Caco-2 (cell line): ENCODE measurements at regions not wholly inside any gene's neighbourhood (a gene's known extent, or its start where the extent isn't known, plus 50 kb on each side); places are given as distances from the start of the nearest gene placed in this dataset.
"Not testable (repeated sequence)": the region's sequence is repeated elsewhere in the genome, so short reads cannot be mapped to it uniquely, and the experiment has no call there.

Experiments used
- BruUV-seq: library from RNA; stranded (reverse); fragments of 400-500 nt; replicated peaks from 2 replicates; lab custom pipeline; 2021; lab: Mats Ljungman, UMichigan
- CTCF ChIA-PET: fragments of 300-600 bp; sonication (Branson Sonifier 250); formaldehyde crosslinking; loops from one replicate; lab custom pipeline; 2022; ENCODE audit warnings: antibody characterized with exemption; lab: Charles Lee
- POLR2A ChIA-PET: fragments of 300-600 bp; sonication (Branson Sonifier 250); formaldehyde crosslinking; loops from one replicate; lab custom pipeline; 2022; ENCODE audit warnings: antibody characterized with exemption; lab: Charles Lee
- DNase-seq, 2 experiments: peaks; one replicate each; pipeline versions ENCODE4 v3.0.0 to v3.0.0-alpha.2; 2020 to 2022
- H3K27me3 ChIP-seq: replicated peaks from 2 replicates; pipeline ENCODE4 v1.6.0; 2011; ENCODE audit warnings: low read length; ENCODE audit not compliant: control insufficient read depth, insufficient read depth
- H3K36me3 ChIP-seq: 2 replicates; pipeline ENCODE4 v1.5.1; 2011; ENCODE audit warnings: low read length; ENCODE audit not compliant: control insufficient read depth, insufficient read depth
- H3K4me1 ChIP-seq: fragments of 250-450 bp; sonication (Bioruptor Pico); 2 replicates; pipeline ENCODE4 v1.5.1; 2020; ENCODE audit warnings: mild to moderate bottlenecking
- H3K4me3 ChIP-seq: 2 replicates; pipeline ENCODE4 v1.5.1; 2011; ENCODE audit warnings: low read depth, mild to moderate bottlenecking, control low read depth, low read length
- H3K9me3 ChIP-seq: fragments of 250-450 bp; sonication (Bioruptor Pico); 2 replicates; pipeline ENCODE4 v1.5.1; 2020; ENCODE audit warnings: mild to moderate bottlenecking, moderate library complexity
- H3K27ac Mint-ChIP-seq: one replicate; pipeline ENCODE4 v1.8.0; 2022; ENCODE audit warnings: mixed read lengths; ENCODE audit not compliant: unreplicated experiment
- H3K27me3 Mint-ChIP-seq: one replicate; pipeline ENCODE4 v1.8.0; 2022; ENCODE audit warnings: mixed read lengths; ENCODE audit not compliant: insufficient read depth, unreplicated experiment
- H3K36me3 Mint-ChIP-seq: one replicate; pipeline ENCODE4 v1.8.0; 2022; ENCODE audit warnings: mild to moderate bottlenecking, mixed read lengths; ENCODE audit not compliant: insufficient read depth, unreplicated experiment
- H3K4me1 Mint-ChIP-seq: one replicate; pipeline ENCODE4 v1.8.0; 2022; ENCODE audit warnings: low read depth, mixed read lengths; ENCODE audit not compliant: unreplicated experiment
- H3K4me3 Mint-ChIP-seq: one replicate; pipeline ENCODE4 v1.8.0; 2022; ENCODE audit warnings: mild to moderate bottlenecking, moderate library complexity, mixed read lengths; ENCODE audit not compliant: unreplicated experiment
- H3K9me3 Mint-ChIP-seq: one replicate; pipeline ENCODE4 v1.8.0; 2022; ENCODE audit warnings: mixed read lengths; ENCODE audit not compliant: unreplicated experiment
- intact Hi-C: fragments of 100-400 bp; cut with micrococcal nuclease; formaldehyde crosslinking; loops from one replicate; pipeline ENCODE4 v1.10.0; 2022; ENCODE audit not compliant: unreplicated experiment
- TF ChIP-seq, protein P1 (sequence below), 2 experiments: fragments of 200-600 bp in 1 of 2; IDR thresholded peaks; 1 replicate in 1 of 2; 2 replicates in 1 of 2; pipeline versions ENCODE4 v1.5.1 to v1.8.0; 2011 to 2022; ENCODE audit warnings: antibody characterized with exemption in 1 of 2, control low read depth in 1 of 2, inconsistent platforms in 1 of 2, low read depth in 1 of 2, low read length in 1 of 2, mild to moderate bottlenecking in 1 of 2, moderate library complexity in 1 of 2; ENCODE audit not compliant: insufficient read depth in 1 of 2, severe bottlenecking in 1 of 2, unreplicated experiment in 1 of 2

DNA sequence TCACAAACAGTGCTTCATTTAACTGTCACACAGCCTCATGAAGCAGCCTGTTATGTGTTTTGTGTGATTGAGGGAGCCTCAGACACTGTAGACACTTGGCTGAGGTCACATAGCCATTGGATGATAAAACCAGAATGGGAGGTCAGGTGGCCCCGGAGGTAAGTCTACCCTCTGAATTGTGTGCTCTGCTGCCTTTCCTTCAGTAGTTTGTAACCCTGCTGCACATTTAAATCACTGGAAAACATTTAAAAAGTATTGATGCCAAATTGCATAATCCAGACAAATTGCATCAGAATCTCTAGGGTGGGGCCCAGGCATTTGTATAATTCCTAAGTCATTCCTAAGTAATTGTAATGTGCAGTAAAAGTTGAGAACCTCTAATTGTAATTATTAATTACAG, 85.2 kb upstream of the ECI2 start:
- H3K9me3 Mint-ChIP-seq = peaks cover 42% of the 10 kb centered on the region
- intact Hi-C loops = no loop called here
- no TSS peak for BruUV-seq
- Histone ChIP-seq H3K9me3 (peaks cover 6% of the 10 kb centered on the region), H3K27me3 (no peaks in the 10 kb centered on the region), H3K4me1 (peaks cover 24% of the 10 kb centered on the region; the same call in 1 of the 2 replicates), H3K36me3 (no peaks in the 10 kb centered on the region), H3K4me3 (no peak overlapping the region)
- H3K4me3 Mint-ChIP-seq = no peak overlapping the region
- TF ChIP-seq, protein P1, sequence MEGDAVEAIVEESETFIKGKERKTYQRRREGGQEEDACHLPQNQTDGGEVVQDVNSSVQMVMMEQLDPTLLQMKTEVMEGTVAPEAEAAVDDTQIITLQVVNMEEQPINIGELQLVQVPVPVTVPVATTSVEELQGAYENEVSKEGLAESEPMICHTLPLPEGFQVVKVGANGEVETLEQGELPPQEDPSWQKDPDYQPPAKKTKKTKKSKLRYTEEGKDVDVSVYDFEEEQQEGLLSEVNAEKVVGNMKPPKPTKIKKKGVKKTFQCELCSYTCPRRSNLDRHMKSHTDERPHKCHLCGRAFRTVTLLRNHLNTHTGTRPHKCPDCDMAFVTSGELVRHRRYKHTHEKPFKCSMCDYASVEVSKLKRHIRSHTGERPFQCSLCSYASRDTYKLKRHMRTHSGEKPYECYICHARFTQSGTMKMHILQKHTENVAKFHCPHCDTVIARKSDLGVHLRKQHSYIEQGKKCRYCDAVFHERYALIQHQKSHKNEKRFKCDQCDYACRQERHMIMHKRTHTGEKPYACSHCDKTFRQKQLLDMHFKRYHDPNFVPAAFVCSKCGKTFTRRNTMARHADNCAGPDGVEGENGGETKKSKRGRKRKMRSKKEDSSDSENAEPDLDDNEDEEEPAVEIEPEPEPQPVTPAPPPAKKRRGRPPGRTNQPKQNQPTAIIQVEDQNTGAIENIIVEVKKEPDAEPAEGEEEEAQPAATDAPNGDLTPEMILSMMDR (IDR thresholded peaks at IDR 0.05; ENCODE audit: insufficient read depth in 1 of 2, low read depth in 1 of 2, low read length in 1 of 2, severe bottlenecking in 1 of 2, unreplicated experiment in 1 of 2) = no peak
- H3K27me3 Mint-ChIP-seq = no peaks in the 10 kb centered on the region
- ChIA-PET POLR2A (no interaction called here), CTCF (no interaction called here)
- no peak for DNase-seq
- no peak overlapping the region for H3K27ac Mint-ChIP-seq
- H3K4me1 Mint-ChIP-seq = no peaks in the 10 kb centered on the region
- H3K36me3 Mint-ChIP-seq = no peaks in the 10 kb centered on the region

DNA sequence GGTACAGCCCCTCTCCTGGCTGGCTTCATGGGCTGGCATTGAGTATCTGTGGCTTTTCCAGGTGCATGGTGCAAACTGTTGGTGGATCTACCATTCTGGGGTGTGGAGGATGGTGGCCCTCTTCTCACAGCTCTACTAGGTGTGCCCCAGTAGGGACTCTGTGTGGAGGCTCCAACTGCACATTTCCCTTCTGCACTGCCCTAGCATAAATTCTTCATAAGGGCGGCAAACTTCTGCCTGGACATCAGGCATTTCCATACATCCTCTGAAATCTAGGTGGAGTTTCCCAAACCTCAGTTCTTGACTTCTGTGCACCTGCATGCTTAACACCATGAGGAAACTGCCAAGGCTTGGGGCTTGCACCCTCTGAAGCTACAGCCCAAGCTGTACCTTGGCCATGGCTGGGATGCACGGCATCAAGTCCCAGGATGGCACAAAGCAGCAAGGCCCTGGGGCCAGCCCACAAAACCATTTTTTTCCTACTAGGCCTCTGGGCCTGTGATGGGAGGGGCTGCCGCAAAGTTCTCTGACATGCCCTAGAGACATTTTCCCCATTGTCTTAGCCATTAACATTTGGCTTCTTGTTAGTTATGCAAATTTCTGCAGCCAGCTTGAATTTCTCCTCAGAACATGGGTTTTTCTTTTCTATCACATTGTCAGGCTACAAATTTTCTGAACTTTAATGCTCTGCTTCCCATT, 83.4 kb upstream of the ECI2 start:
- DNase-seq, H3K27me3 ChIP-seq, POLR2A ChIA-PET, H3K36me3 Mint-ChIP-seq, H3K4me1 Mint-ChIP-seq, H3K27ac Mint-ChIP-seq, H3K4me3 Mint-ChIP-seq, H3K4me3 ChIP-seq, H3K27me3 Mint-ChIP-seq, CTCF ChIA-PET, H3K36me3 ChIP-seq, intact Hi-C loops, BruUV-seq: not testable (repeated sequence)
- peaks cover 12% of the 10 kb centered on the region; the same call in 1 of the 2 replicates for H3K4me1 ChIP-seq
- H3K9me3 Mint-ChIP-seq = peaks cover 55% of the 10 kb centered on the region
- peaks cover 15% of the 10 kb centered on the region for H3K9me3 ChIP-seq

DNA sequence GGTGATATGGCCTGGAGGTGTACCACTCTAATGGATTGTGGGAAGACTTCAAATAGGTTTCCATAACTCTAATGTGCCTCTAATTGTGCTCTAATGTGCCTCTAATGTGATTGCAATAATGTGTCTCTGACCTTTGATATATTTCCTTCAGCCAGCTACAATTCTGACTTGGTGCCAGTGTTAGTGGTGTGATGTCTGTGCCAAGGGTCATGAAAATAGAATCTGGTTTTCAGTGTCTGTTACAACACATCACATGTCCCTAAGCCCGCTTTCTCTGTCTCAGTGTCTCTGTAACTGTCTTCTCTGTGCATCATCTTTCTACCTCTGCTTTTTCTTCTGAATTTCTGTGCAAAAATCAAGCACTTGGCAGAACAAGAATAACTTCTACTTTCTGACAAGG, 77.2 kb upstream of the ECI2 start:
- intact Hi-C loops = no loop called here
- peaks cover 47% of the 10 kb centered on the region for H3K9me3 Mint-ChIP-seq
- Histone ChIP-seq H3K36me3 (no peaks in the 10 kb centered on the region), H3K4me3 (no peak overlapping the region), H3K27me3 (no peaks in the 10 kb centered on the region), H3K9me3 (peaks cover 13% of the 10 kb centered on the region), H3K4me1 (no peaks in the 10 kb centered on the region)
- H3K36me3 Mint-ChIP-seq = no peaks in the 10 kb centered on the region
- ChIA-PET CTCF (no interaction called here), POLR2A (no interaction called here)
- no peak overlapping the region for H3K27ac Mint-ChIP-seq
- no peaks in the 10 kb centered on the region for H3K27me3 Mint-ChIP-seq
- no peak overlapping the region for H3K4me3 Mint-ChIP-seq
- H3K4me1 Mint-ChIP-seq = no peaks in the 10 kb centered on the region
- TF ChIP-seq, protein P1 (IDR thresholded peaks at IDR 0.05; ENCODE audit: insufficient read depth in 1 of 2, low read depth in 1 of 2, low read length in 1 of 2, severe bottlenecking in 1 of 2, unreplicated experiment in 1 of 2) = no peak
- no TSS peak for BruUV-seq
- DNase-seq = no peak
